SK-N-SH treated with all-trans-retinoic acid at 6 μM for 48 hours (cell line): ENCODE measurements at regions not wholly inside any gene's neighbourhood (a gene's known extent, or its start where the extent isn't known, plus 50 kb on each side); places are given as distances from the start of the nearest gene placed in this dataset.

Experiments
- CREB5 ChIP-seq: fragments of 250-450 bp; sonication (Bioruptor Pico); IDR thresholded peaks from 2 replicates; pipeline ENCODE4 v1.5.1; 2020; ENCODE audit warnings: low read depth, mild to moderate bottlenecking, moderate library complexity
- TSHZ2 ChIP-seq: fragments of 250-450 bp; sonication (Bioruptor Pico); IDR thresholded peaks from 2 replicates; pipeline ENCODE4 v1.5.0; 2020; ENCODE audit warnings: mild to moderate bottlenecking, moderate library complexity

- TF ChIP-seq TSHZ2 = no peak
- TF ChIP-seq CREB5 = no peak
Observed at GRCh38 chr10:78948621-78949030, 120.1 kb upstream of the ZMIZ1 start.
